Mesendoderm (in vitro differentiated cells): ENCODE measurements at regions not wholly inside any gene's neighbourhood (a gene's known extent, or its start where the extent isn't known, plus 50 kb on each side); places are given as distances from the start of the nearest gene placed in this dataset.
"Not testable (repeated sequence)": the region's sequence is repeated elsewhere in the genome, so short reads cannot be mapped to it uniquely, and the experiment has no call there.

Experiments
- DNase-seq: peaks from one replicate; pipeline ENCODE4 v3.0.0; 2013
- H2AK5ac ChIP-seq: 2 replicates; pipeline ENCODE4 v1.6.1; 2013; ENCODE audit warnings: low read length, inconsistent platforms
- H2BK120ac ChIP-seq: 2 replicates; pipeline ENCODE4 v1.6.1; 2013; ENCODE audit warnings: low read depth, mild to moderate bottlenecking, low read length, moderate library complexity, mixed read lengths
- H2BK15ac ChIP-seq: replicated peaks from 2 replicates; pipeline ENCODE4 v1.6.1; 2013; ENCODE audit warnings: low read depth, mild to moderate bottlenecking, moderate library complexity
- H2BK5ac ChIP-seq: 2 replicates; pipeline ENCODE4 v1.6.1; 2013; ENCODE audit warnings: low read length, inconsistent platforms
- H3K18ac ChIP-seq: 2 replicates; pipeline ENCODE4 v1.6.1; 2013; ENCODE audit warnings: mild to moderate bottlenecking, low read length, mixed read lengths
- H3K23ac ChIP-seq: one replicate; pipeline ENCODE4 v1.6.1; 2013; ENCODE audit warnings: low read length
- H3K27ac ChIP-seq: 2 replicates; pipeline ENCODE4 v1.5.1; 2013; ENCODE audit warnings: low read depth, mild to moderate bottlenecking, inconsistent platforms, low read length, moderate library complexity
- H3K27me3 ChIP-seq: 2 replicates; pipeline ENCODE4 v1.6.1; 2013; ENCODE audit warnings: low read length, control low read depth, mild to moderate bottlenecking, inconsistent platforms; ENCODE audit not compliant: insufficient read depth, poor library complexity
- H3K36me3 ChIP-seq: 2 replicates; pipeline ENCODE4 v1.6.1; 2013; ENCODE audit warnings: low read length, inconsistent platforms; ENCODE audit not compliant: control insufficient read depth, insufficient read depth
- H3K4ac ChIP-seq: one replicate; pipeline ENCODE4 v1.6.1; 2013; ENCODE audit warnings: low read depth, mild to moderate bottlenecking, low read length, moderate library complexity
- H3K4me1 ChIP-seq: 2 replicates; pipeline ENCODE4 v1.6.1; 2013; ENCODE audit warnings: low read depth, low read length, inconsistent platforms; ENCODE audit not compliant: control insufficient read depth
- H3K4me2 ChIP-seq: 2 replicates; pipeline ENCODE4 v1.6.1; 2013; ENCODE audit warnings: low read length
- H3K4me3 ChIP-seq: 2 replicates; pipeline ENCODE4 v1.5.1; 2013; ENCODE audit warnings: mild to moderate bottlenecking, low read length
- H3K56ac ChIP-seq: one replicate; pipeline ENCODE4 v1.6.1; 2013; ENCODE audit warnings: low read length
- H3K79me1 ChIP-seq: 2 replicates; pipeline ENCODE4 v1.6.1; 2013; ENCODE audit warnings: low read length, inconsistent platforms
- H3K79me2 ChIP-seq: 2 replicates; pipeline ENCODE4 v1.6.1; 2013; ENCODE audit warnings: mild to moderate bottlenecking, low read length; ENCODE audit not compliant: control insufficient read depth, insufficient read depth
- H3K9ac ChIP-seq: 2 replicates; pipeline ENCODE4 v1.6.1; 2013; ENCODE audit warnings: low read length, inconsistent platforms
- H4K5ac ChIP-seq: one replicate; pipeline ENCODE4 v1.6.1; 2013; ENCODE audit warnings: low read length
- H4K8ac ChIP-seq: one replicate; pipeline ENCODE4 v1.6.1; 2013; ENCODE audit warnings: low read depth, mild to moderate bottlenecking, control low read depth, low read length, moderate library complexity
- WGBS: extraction: QIAGEN DNeasy Blood & Tissue Kit; methylation state at CpG from one replicate; pipeline ENCODE4 v1.1.7; 2013; ENCODE audit warnings: low lambda C conversion rate, missing lambda C conversion rate; ENCODE audit not compliant: insufficient coverage; ENCODE audit errors: extremely low coverage; 5-methylcytosine and 5-hydroxymethylcytosine counted together

DNA sequence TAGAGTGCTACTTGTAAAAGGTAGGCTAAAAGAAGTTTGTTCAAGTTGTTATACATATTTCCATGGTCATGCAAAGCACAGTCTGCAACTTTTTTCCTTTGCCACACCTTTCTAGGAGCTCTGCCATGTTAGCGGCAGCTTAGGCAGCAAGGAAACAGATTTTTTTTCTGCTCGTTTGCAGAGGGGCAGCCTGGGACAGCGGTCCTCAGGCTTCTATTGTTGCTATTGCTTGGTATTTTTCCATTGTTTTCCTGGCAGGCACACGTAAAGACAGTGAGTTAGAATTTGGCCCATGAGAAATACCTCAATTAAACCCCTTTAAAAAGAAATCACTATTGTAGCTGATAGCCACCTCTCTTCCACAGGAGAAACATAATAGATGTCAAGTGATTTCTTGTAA is 391.4 kb downstream of the SH2D1A start:
- H3K27ac ChIP-seq: no peak overlapping the region
- no peaks in the 10 kb centered on the region for H3K4me1 ChIP-seq
- no peak overlapping the region for H3K4me2 ChIP-seq
- no peak overlapping the region for H3K4me3 ChIP-seq
- H3K56ac ChIP-seq: no peak overlapping the region
- H3K9ac ChIP-seq: no peak overlapping the region
- H3K36me3 ChIP-seq: no peaks in the 10 kb centered on the region
- H4K5ac ChIP-seq: no peak overlapping the region
- no peak overlapping the region for H3K23ac ChIP-seq
- WGBS: no CpG with 5 or more reads among the region's 4 CpGs
- no peak overlapping the region for H3K18ac ChIP-seq
- no peaks in the 10 kb centered on the region for H3K79me2 ChIP-seq
- H2AK5ac ChIP-seq: no peak overlapping the region
- no peak overlapping the region for H3K4ac ChIP-seq
- no peak overlapping the region for H2BK15ac ChIP-seq
- no peak overlapping the region for H4K8ac ChIP-seq
- no peaks in the 10 kb centered on the region for H3K79me1 ChIP-seq
- no peak overlapping the region for H2BK5ac ChIP-seq
- peak; percentile 10 for DNase-seq
- no peak overlapping the region for H2BK120ac ChIP-seq
- no peaks in the 10 kb centered on the region for H3K27me3 ChIP-seq

DNA sequence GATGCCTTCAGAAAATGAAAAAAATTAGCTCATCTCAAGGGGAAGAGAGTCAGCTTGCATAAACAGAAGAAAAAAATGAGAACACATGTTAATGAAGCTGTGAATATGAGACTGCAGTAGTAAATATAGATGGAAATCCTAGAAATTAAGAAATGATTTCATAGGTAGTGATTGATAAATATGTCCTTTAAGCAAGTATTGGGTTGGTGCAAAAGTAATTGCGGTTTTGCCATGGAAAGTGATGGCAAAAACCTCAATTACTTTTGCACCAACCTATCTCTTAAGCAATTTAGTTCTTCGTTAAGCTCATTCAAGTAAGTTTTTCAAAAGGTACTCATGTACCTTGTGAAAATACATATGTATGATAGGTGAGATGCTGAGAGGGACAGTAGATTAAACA is 400.9 kb downstream of the SH2D1A start:
- no peak overlapping the region for H3K18ac ChIP-seq
- no peak overlapping the region for H2BK15ac ChIP-seq
- H3K56ac ChIP-seq: no peak overlapping the region
- no peak overlapping the region for H2BK120ac ChIP-seq
- no peak overlapping the region for H3K23ac ChIP-seq
- H3K36me3 ChIP-seq: no peaks in the 10 kb centered on the region
- no peak overlapping the region for H2BK5ac ChIP-seq
- no peaks in the 10 kb centered on the region for H3K27me3 ChIP-seq
- H2AK5ac ChIP-seq: no peak overlapping the region
- no peak overlapping the region for H4K5ac ChIP-seq
- no peak overlapping the region for H3K9ac ChIP-seq
- no peak overlapping the region for H3K27ac ChIP-seq
- H3K79me2 ChIP-seq: no peaks in the 10 kb centered on the region
- no CpG with 5 or more reads among the region's 2 CpGs for WGBS
- H3K79me1 ChIP-seq: no peaks in the 10 kb centered on the region
- H3K4me1 ChIP-seq: no peaks in the 10 kb centered on the region
- H4K8ac ChIP-seq: no peak overlapping the region
- no peak overlapping the region for H3K4me2 ChIP-seq
- no peak overlapping the region for H3K4ac ChIP-seq
- no peak for DNase-seq
- H3K4me3 ChIP-seq: no peak overlapping the region

GRCh38 chrX:124764354-124764753 is 418.0 kb downstream of the SH2D1A start:
- Histone ChIP-seq H3K79me1 (no peaks in the 10 kb centered on the region), H2BK15ac (no peak overlapping the region), H3K4ac (no peak overlapping the region), H3K27ac (no peak overlapping the region), H3K4me3 (no peak overlapping the region), H3K23ac (no peak overlapping the region), H4K8ac (no peak overlapping the region), H3K79me2 (no peaks in the 10 kb centered on the region), H3K27me3 (no peaks in the 10 kb centered on the region), H2AK5ac (no peak overlapping the region), H3K18ac (no peak overlapping the region), H2BK5ac (no peak overlapping the region), H4K5ac (no peak overlapping the region), H2BK120ac (no peak overlapping the region), H3K4me1 (no peaks in the 10 kb centered on the region), H3K36me3 (no peaks in the 10 kb centered on the region), H3K56ac (no peak overlapping the region), H3K9ac (no peak overlapping the region), H3K4me2 (no peak overlapping the region)
- WGBS: no CpG with 5 or more reads among the region's 1 CpG
- no peak for DNase-seq

- H2BK15ac ChIP-seq: no peak overlapping the region
- H3K18ac ChIP-seq: no peak overlapping the region
- no peak overlapping the region for H2BK5ac ChIP-seq
- H3K56ac ChIP-seq: no peak overlapping the region
- H4K5ac ChIP-seq: no peak overlapping the region
- H3K4me2 ChIP-seq: no peak overlapping the region
- no peaks in the 10 kb centered on the region for H3K79me2 ChIP-seq
- no peak overlapping the region for H2BK120ac ChIP-seq
- H3K27me3 ChIP-seq: no peaks in the 10 kb centered on the region
- no peak for DNase-seq
- WGBS: no CpG with 5 or more reads among the region's 3 CpGs
- no peak overlapping the region for H3K4ac ChIP-seq
- H2AK5ac ChIP-seq: no peak overlapping the region
- H3K36me3 ChIP-seq: no peaks in the 10 kb centered on the region
- no peaks in the 10 kb centered on the region for H3K79me1 ChIP-seq
- H4K8ac ChIP-seq: no peak overlapping the region
- H3K27ac ChIP-seq: no peak overlapping the region
- no peaks in the 10 kb centered on the region for H3K4me1 ChIP-seq
- H3K9ac ChIP-seq: no peak overlapping the region
- no peak overlapping the region for H3K4me3 ChIP-seq
- no peak overlapping the region for H3K23ac ChIP-seq
These were observed 422.8 kb downstream of the SH2D1A start for GRCh38 chrX:124769166-124769565.

GRCh38 chrX:124771292-124771691 is 424.9 kb downstream of the SH2D1A start:
- H3K27ac ChIP-seq: no peak overlapping the region
- no CpG with 5 or more reads among the region's 2 CpGs for WGBS

DNA sequence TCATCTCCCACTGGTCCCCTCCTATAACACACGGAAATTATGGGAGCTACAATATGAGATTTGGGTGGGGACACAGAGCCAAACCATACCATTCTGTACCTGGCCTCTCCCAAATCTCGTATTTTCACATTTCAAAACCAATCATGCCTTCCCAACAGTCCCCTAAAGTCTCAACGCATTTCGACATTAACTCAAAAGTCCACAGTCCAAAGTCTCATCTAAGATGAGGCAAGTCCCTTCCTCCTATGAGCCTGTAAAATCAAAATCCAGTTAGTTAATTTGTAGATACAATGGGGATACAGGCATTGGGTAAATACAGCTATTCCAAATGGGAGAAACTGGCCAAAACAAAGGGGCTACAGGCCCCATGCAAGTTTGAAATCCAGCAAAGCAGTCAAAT is 441.9 kb downstream of the SH2D1A start:
- H4K5ac ChIP-seq, H3K9ac ChIP-seq, H2BK15ac ChIP-seq, H2BK5ac ChIP-seq, H2BK120ac ChIP-seq, H3K4me3 ChIP-seq, H3K4me1 ChIP-seq, H3K18ac ChIP-seq, H3K4me2 ChIP-seq, H3K79me2 ChIP-seq, H4K8ac ChIP-seq, H3K4ac ChIP-seq, H3K27me3 ChIP-seq, H3K36me3 ChIP-seq, H2AK5ac ChIP-seq, DNase-seq, H3K27ac ChIP-seq, H3K79me1 ChIP-seq, H3K23ac ChIP-seq, H3K56ac ChIP-seq: not testable (repeated sequence)
- no CpG with 5 or more reads among the region's 4 CpGs for WGBS

More at GRCh38 chrX:124771292-124771691, 424.9 kb downstream of the SH2D1A start:
- Histone ChIP-seq H4K8ac (no peak overlapping the region), H3K79me2 (no peaks in the 10 kb centered on the region), H3K4me1 (no peaks in the 10 kb centered on the region), H3K4me2 (no peak overlapping the region), H3K27me3 (no peaks in the 10 kb centered on the region), H4K5ac (no peak overlapping the region), H2BK120ac (no peak overlapping the region), H2AK5ac (no peak overlapping the region), H3K4me3 (no peak overlapping the region), H3K9ac (no peak overlapping the region), H3K23ac (no peak overlapping the region), H2BK15ac (no peak overlapping the region), H2BK5ac (no peak overlapping the region), H3K79me1 (no peaks in the 10 kb centered on the region), H3K36me3 (no peaks in the 10 kb centered on the region), H3K56ac (no peak overlapping the region), H3K4ac (no peak overlapping the region), H3K18ac (no peak overlapping the region)
- no peak for DNase-seq
